Upper lobe of right lung (tissue), 1 donor: ENCODE measurements at regions not wholly inside any gene's neighbourhood (a gene's known extent, or its start where the extent isn't known, plus 50 kb on each side); places are given as distances from the start of the nearest gene placed in this dataset.

Experiments used
- ATAC-seq: fragments of 200-7000 bp; cut with Tn5 transposase; one replicate; pipeline ENCODE4 v1.9.1; 2020; ENCODE audit warnings: mild to moderate bottlenecking, moderate library complexity
- DNase-seq: peaks from one replicate; pipeline ENCODE4 v3.0.0-alpha.2; 2020
- H3K27ac ChIP-seq: fragments of 200-600 bp; one replicate; pipeline ENCODE4 v1.8.0; 2022
- H3K27me3 ChIP-seq: fragments of 200-600 bp; one replicate; pipeline ENCODE4 v1.8.0; 2022; ENCODE audit warnings: mild to moderate bottlenecking
- H3K36me3 ChIP-seq: fragments of 200-600 bp; one replicate; pipeline ENCODE4 v1.8.0; 2022
- H3K4me1 ChIP-seq: fragments of 200-600 bp; one replicate; pipeline ENCODE4 v1.8.0; 2022
- H3K4me3 ChIP-seq: fragments of 200-600 bp; one replicate; pipeline ENCODE4 v1.8.0; 2022; ENCODE audit warnings: mild to moderate bottlenecking
- H3K9me3 ChIP-seq: fragments of 200-600 bp; one replicate; pipeline ENCODE4 v1.8.0; 2022
- CTCF ChIP-seq: fragments of 200-600 bp; IDR thresholded peaks from one replicate; pipeline ENCODE4 v1.8.0; 2022; ENCODE audit warnings: antibody characterized with exemption
- intact Hi-C: fragments of 100-400 bp; cut with DNase I; formaldehyde crosslinking; loops from one replicate; pipeline ENCODE4 v1.11.0; 2022
- donor health status: DM: no; HTN: yes; CAD: no; lungs with severe emphysema.

- ATAC-seq (peak; percentile 17), DNase-seq (no peak)
- no peak for TF ChIP-seq CTCF
- H3K27me3 ChIP-seq, result no peaks in the 10 kb centered on the region
- H3K4me1 ChIP-seq, result peaks cover 7% of the 10 kb centered on the region
- H3K36me3 ChIP-seq, result no peaks in the 10 kb centered on the region
- H3K4me3 ChIP-seq, result no peak overlapping the region
- intact Hi-C loops, result no loop called here
- H3K9me3 ChIP-seq, result no peaks in the 10 kb centered on the region
- H3K27ac ChIP-seq, result no peak overlapping the region
These were observed 79.3 kb upstream of the GLI2 start for GRCh38 chr2:120656273-120656950.

DNA sequence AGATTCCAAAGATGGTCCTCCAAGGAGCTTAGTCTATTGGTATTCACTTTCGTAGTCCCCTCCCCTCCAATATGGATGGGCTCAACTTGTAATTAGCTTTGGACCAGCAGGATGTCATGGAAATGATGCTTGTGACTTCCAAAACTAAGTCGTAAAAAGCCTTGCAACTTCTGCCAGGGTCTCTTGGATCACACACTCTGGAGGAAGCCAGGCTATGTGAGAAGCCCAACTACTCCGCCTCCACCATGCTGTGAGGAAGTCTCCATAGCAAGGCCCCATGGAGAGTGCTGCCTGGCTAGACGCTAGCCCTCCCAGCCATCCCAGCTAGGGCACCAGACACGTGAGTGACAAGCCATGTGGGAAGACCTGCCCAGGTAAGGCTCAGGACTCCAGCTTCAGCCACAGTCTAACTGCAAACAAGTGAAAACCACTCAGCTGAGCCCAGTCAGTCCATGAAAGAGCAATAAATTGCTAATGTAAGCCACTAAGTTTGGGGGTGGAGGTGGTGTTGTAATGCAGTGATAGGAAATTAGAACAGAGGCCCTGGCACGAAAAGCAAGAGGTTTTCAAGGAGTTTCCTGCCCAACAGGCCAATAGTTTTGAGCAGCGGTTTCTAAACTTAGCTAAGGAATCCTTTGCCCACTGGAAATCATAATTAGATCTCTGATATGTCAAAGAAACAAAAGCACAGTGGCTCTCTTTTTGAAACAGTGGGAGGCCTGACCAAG is 77.5 kb upstream of the GLI2 start:
- H3K9me3 ChIP-seq, result no peaks in the 10 kb centered on the region
- H3K27ac ChIP-seq, result no peak overlapping the region
- no peak for DNase-seq

DNA sequence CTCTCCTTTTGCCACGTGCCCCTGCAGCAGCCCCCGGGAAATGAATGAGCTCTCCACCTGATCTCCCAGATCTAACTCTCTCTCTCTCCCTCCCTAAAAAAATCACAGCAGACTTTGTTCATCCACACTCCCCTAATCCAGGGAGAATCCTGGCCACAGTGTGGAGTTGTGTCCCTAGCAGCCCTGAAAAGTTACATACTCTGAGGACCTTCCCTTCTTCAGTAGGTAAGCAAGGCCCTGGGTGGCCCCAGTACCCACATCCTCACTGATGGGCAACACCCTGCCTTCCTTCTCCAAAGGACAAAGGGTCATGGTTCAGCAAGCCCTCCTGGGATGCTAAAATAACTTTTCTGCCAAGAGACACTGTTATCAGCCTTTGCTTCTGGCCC is 76.9 kb upstream of the GLI2 start:
- H3K27ac ChIP-seq, result no peak overlapping the region
- no peaks in the 10 kb centered on the region for H3K36me3 ChIP-seq
- H3K9me3 ChIP-seq, result no peaks in the 10 kb centered on the region
- DNase-seq (no peak), ATAC-seq (no peak)
- intact Hi-C loops, result no loop called here
- peaks cover 7% of the 10 kb centered on the region for H3K4me1 ChIP-seq
- no peak overlapping the region for H3K4me3 ChIP-seq
- no peak for TF ChIP-seq CTCF
- H3K27me3 ChIP-seq, result no peaks in the 10 kb centered on the region

More for the DNA sequence above, 77.5 kb upstream of the GLI2 start:
- Histone ChIP-seq H3K4me3 (no peak overlapping the region), H3K27me3 (no peaks in the 10 kb centered on the region), H3K4me1 (peaks cover 7% of the 10 kb centered on the region), H3K36me3 (no peaks in the 10 kb centered on the region)
- no peak for ATAC-seq
- TF ChIP-seq CTCF, result no peak
- intact Hi-C loops, result no loop called here

GRCh38 chr2:120659275-120659977 is 76.2 kb upstream of the GLI2 start:
- Histone ChIP-seq H3K9me3 (no peaks in the 10 kb centered on the region), H3K4me3 (no peak overlapping the region), H3K4me1 (peaks cover 7% of the 10 kb centered on the region), H3K27ac (no peak overlapping the region), H3K36me3 (no peaks in the 10 kb centered on the region), H3K27me3 (no peaks in the 10 kb centered on the region)
- ATAC-seq (no peak), DNase-seq (no peak)
- TF ChIP-seq CTCF, result no peak
- intact Hi-C loops, result no loop called here

GRCh38 chr2:120660056-120660694 is 75.5 kb upstream of the GLI2 start:
- no peak for TF ChIP-seq CTCF
- Histone ChIP-seq H3K4me3 (no peak overlapping the region), H3K27me3 (no peaks in the 10 kb centered on the region), H3K27ac (no peak overlapping the region), H3K9me3 (no peaks in the 10 kb centered on the region), H3K36me3 (no peaks in the 10 kb centered on the region), H3K4me1 (peaks cover 7% of the 10 kb centered on the region)
- DNase-seq, result no peak
- intact Hi-C loops, result no loop called here
- ATAC-seq, result no peak
